DMS53 treated with DMSO at 0.1 percent for 48 hours (cell line): ENCODE measurements at regions not wholly inside any gene's neighbourhood (a gene's known extent, or its start where the extent isn't known, plus 50 kb on each side); places are given as distances from the start of the nearest gene placed in this dataset.
"Not testable (repeated sequence)": the region's sequence is repeated elsewhere in the genome, so short reads cannot be mapped to it uniquely, and the experiment has no call there.

Experiments
- DNase-seq: peaks from one replicate; lab custom pipeline; 2025; ENCODE audit not compliant: unreplicated experiment; lab: John Stamatoyannopoulos, UW

- no peak for DNase-seq
Observed at GRCh38 chr5:91820874-91821273, 437.8 kb upstream of the ARRDC3 start.

- DNase-seq: no peak
Observed at GRCh38 chr5:91816681-91817080, 433.6 kb upstream of the ARRDC3 start.

GRCh38 chr5:91797576-91797975 lies 414.5 kb upstream of the ARRDC3 start:
- no peak for DNase-seq

- DNase-seq: no peak
Observed at GRCh38 chr5:91794856-91795548, 411.9 kb upstream of the ARRDC3 start.

DNA sequence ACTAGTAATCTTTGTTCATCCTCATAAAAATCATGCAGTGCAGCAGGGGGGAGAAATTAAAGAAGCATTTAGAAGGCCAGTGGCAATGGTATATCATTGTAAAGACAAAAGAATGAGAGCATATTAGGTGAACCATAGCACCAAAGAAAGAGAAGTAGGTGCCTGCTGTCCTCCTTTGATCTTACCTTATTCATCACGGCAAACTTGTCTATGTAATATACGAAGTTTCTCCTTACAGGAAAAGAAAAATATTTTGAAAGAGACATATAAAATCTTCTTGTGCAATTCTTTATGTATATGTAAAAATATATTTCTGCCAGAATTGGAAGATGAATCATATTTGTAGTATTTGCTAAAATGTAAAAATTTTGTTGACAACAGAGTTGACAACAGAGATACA lies 411.3 kb upstream of the ARRDC3 start:
- DNase-seq: no peak

- no peak for DNase-seq
Observed at GRCh38 chr5:91787718-91788117, 404.6 kb upstream of the ARRDC3 start.

DNA sequence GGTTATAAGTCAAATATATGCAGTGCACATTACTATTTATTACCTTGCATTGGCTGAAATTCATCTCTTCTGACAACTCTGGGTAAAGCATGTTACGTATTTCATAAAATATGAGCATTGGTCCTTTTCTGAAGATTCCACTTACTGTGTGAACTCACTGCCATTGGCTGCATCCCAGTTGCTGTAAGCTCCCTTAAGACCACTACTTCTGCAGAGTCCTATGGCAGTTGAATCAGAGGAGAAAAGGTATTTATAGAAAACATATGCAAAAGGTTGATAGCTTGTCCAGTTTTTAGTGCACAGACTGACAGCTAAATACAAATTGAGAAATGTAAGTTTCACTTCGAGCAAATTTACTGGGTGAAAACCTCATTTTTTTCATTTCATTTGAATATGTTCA lies 394.6 kb upstream of the ARRDC3 start:
- no peak for DNase-seq

GRCh38 chr5:91776249-91776648 lies 393.1 kb upstream of the ARRDC3 start:
- DNase-seq: no peak

DNA sequence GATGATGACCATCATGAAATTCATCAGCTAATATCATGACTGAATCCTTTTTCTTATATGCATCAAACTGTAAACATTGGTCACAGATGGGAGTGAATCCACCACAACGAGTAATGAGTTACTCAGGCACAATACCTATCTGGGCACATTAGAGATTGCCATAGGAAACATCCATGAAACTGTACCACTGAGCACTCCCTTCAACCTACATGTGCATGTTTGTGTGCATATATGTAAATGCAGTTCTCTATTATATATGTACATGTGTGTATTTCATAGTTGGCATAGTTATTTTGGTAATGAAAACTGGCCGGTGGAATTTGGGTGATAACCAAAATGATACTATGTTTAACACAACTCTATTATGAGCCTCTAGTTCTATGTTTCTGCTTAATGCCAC lies 387.3 kb upstream of the ARRDC3 start:
- DNase-seq: no peak

GRCh38 chr5:91757383-91757782 lies 374.3 kb upstream of the ARRDC3 start:
- DNase-seq: not testable (repeated sequence)

GRCh38 chr5:91754990-91755389 lies 371.9 kb upstream of the ARRDC3 start:
- no peak for DNase-seq

- DNase-seq: not testable (repeated sequence)
Observed at GRCh38 chr5:91744470-91744869, 361.4 kb upstream of the ARRDC3 start.

GRCh38 chr5:91742550-91742949 lies 359.4 kb upstream of the ARRDC3 start:
- no peak for DNase-seq

DNA sequence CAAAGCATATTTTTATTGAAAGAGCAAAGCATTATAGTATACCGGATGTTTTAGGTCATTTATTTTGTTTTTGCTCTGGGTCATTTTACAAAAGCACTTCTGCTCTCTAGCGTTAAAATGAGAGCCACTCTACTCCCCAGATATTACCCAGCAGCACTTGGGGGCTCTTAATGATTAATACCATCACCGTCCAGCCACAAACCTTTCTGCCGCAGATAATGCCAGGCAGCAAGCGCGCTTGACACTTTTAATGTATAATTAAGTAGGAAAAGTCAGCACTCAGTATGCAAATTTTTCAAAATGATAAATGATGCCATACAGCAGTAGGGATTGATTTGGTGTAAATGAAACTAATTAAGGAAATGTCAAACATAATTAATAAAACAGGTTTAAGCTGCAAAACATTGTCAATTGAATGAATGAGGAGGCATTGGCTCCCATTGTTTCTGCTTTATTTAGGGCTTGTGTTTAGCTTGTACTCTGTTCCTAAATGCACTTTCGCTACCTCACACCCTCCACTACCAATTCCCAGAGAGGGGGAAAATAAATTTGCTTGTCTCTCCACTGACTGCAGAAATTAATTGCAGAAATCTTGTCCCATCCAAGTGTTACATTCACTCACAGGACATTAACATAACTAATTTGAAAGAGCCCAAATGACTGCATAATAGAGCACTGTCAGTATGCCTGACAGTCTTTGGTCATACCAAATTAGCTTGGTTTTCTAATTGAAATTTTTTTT lies 358.8 kb upstream of the ARRDC3 start:
- no peak for DNase-seq

- no peak for DNase-seq
Observed at GRCh38 chr5:91730026-91730425, 346.9 kb upstream of the ARRDC3 start.

DNA sequence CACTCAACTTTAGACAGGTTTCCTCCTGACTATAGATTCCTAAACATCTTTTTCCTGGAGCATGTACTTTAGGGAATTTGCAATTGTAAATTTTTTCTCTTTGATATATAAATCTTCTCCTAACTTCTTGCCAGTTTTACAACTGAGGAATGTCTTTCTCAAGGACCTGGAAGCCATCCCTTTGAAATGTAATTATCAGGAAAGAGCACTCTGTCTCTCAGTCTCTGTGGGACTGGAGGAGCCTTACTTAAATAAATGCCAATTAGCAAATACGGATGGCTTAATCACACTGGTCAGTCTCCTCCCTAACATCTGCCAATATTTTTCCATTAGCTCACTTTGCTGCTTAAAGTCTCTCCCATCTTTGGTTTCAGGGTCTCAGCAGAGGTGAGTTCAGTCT lies 344.3 kb upstream of the ARRDC3 start:
- no peak for DNase-seq

- no peak for DNase-seq
Observed at GRCh38 chr5:91722736-91723467, 339.8 kb upstream of the ARRDC3 start.

- no peak for DNase-seq
Observed at GRCh38 chr5:91712718-91713117, 329.6 kb upstream of the ARRDC3 start.

- DNase-seq: no peak
Observed at GRCh38 chr5:91707521-91707841, 324.4 kb upstream of the ARRDC3 start.

DNA sequence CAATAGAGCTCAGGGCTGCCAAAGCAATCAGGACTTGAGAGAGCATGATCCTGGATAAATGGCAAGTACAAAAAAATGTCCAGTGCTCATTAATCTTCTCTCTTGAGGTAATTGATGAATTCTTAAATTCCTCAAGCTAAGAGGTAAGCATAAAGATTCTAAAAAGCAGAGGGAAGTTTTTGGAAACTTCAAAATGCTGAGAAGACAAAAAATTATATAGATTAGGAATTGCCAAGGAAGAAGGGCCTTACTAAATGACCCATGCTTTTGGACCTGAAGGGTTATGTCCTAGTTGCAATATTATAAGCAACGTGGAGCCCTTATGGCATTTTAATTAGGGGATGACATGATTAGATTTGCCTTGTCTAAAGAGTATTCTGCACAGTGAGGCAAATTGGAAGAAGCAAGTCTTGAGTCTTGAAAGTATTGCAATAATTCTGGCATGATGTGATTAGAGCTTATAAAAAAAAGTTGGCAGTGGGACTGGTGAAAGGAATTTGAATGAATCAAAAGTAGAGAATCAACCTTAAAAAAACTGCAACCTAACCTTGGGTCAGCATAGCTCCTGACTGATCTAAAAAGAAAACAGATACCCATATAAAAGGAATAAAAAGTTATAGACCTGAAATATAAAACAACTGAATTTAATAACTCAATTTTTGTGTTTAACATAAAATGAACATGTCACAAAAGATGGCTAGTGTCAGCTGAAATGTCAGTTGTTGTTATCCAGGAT lies 323.8 kb upstream of the ARRDC3 start:
- no peak for DNase-seq

GRCh38 chr5:91703128-91703527 lies 320.0 kb upstream of the ARRDC3 start:
- DNase-seq: no peak

DNA sequence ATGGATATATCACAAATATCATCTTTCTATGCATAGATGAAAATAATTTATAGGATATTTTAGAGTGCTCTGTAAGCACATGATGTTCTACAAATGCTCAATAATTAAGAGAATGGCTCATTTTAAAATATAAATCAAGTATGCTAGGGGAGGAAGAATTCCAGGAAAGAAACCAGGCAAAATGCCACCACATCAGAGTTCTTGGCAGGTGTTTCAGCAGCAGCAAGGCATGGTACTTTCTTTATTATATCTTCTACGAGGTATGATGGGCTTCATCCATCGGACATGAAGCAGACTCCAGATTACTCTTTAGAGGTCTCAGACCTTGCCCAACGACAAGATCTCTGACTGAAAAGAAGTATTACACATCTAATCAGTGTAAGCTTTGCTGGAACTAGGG lies 316.3 kb upstream of the ARRDC3 start:
- no peak for DNase-seq
